GOT3 (cell line): ENCODE measurements at regions not wholly inside any gene's neighbourhood (a gene's known extent, or its start where the extent isn't known, plus 50 kb on each side); places are given as distances from the start of the nearest gene placed in this dataset.
"Not testable (repeated sequence)": the region's sequence is repeated elsewhere in the genome, so short reads cannot be mapped to it uniquely, and the experiment has no call there.

ENCODE experiments used
- DNase-seq: peaks from one replicate; lab custom pipeline; 2025; ENCODE audit warnings: mixed read lengths; lab: John Stamatoyannopoulos, UW

DNA sequence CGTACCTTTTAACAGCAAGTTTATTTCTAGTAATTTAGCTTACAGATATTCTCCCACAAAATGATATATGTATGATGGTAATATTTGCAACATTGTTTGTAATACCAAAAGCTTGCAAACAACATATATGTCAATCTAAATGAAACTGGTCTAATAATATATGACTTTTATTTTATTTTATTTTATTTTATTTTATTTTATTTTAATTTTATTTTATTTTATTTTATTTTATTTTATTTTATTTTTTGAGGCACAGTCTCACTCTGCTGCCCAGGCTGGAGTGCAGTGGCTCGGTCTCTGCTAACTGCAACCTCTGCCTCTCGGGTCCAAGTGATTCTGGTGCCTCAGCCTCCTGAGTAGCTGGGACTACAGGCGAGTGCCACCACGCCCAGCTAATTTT lies 94.6 kb upstream of the ABCA1 start:
- not testable (repeated sequence) for DNase-seq

DNA sequence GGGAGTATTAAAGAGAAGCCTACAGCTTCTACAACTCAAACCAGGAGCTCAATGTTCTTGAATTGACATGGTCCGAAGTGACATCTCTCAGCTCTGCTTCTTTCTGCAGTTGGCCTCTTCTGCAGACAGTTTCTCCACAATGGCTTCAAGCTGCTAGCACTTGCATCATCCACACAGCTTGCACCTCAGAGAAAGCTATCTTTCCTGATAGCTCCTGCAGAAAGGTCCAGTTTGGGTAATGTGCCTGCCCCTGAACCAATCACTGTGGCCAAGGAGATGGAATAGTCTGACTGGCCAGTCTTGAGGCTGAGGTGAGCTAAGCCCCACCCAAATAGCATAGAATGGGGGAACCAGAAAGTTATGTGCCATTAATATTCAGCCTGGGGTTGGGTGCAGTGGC lies 95.8 kb upstream of the ABCA1 start:
- no peak for DNase-seq

DNA sequence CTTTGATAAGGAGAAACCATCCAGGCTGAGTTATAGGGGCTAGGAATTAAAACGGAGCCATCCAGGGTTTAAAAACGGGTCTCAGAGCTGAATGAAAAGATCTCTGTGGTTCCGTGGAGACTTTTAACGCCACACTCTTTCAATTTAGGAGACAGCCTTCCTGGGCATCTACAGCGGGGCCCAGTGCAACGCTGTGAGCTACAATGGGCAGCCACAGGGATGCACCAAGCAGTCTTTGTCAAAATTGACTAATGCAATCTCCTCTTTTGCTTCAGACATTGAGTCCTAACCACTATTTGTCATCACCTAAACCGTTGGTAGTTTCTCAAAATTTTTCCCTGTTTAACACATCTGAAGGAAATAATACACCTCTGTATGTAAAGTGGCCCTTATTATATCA lies 96.6 kb upstream of the ABCA1 start:
- no peak for DNase-seq

DNA sequence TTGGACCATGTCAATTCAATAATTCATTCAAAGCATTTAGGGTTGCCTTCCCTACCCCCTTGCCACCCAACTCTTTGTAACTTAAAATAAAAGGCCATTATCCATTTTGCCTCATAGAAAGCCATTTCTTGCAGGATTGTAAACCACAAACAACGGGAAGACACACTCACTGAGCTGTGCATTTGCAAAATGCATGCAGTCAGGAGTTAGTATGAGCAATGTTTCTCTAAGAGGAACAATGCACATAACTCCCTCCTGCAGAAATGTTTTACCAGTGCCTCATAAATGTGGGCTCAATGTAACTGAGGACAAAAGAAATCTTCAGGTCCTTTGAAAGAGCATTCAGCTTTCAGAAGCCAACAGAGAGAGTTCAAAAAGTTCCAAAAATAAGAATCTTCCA lies 98.5 kb upstream of the ABCA1 start:
- DNase-seq: no peak

DNA sequence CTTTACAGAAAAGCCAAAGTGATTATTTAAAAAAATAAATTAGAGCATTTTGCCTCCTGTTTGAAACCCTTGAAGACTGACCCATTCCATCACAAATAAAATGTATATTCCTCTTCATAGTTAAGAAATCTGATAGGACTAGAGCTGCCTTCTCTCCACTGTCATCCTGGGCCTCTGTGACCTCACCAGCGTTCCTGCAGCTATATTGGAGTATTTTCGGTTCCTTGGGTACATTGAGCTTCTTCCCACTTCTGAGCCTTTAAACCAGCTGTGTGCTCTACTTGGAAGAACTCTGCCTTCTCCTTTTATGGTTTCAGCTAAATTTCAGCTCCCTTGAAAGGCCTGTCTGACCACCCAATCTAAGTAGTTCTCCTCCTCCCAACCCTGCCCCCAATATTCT lies 99.1 kb upstream of the ABCA1 start:
- no peak for DNase-seq

DNA sequence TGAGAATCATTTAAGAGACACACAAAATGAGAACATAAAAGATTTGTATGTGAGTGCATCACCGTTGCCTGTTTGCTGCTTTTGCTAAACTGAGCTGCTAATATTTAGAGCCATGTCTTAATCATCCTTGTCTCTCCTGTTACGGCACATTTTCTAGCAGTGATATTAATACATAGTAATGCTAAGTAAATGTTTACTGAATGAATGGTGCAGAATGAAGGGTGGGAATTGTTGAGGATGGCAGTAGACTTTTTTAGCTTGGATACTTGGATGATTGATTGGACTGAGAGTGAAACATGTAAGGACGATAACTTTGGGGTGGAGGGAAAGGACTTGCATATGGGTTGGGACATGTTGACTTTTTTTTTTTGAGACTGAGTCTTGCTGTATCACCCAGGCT lies 102.3 kb upstream of the ABCA1 start:
- no peak for DNase-seq

DNA sequence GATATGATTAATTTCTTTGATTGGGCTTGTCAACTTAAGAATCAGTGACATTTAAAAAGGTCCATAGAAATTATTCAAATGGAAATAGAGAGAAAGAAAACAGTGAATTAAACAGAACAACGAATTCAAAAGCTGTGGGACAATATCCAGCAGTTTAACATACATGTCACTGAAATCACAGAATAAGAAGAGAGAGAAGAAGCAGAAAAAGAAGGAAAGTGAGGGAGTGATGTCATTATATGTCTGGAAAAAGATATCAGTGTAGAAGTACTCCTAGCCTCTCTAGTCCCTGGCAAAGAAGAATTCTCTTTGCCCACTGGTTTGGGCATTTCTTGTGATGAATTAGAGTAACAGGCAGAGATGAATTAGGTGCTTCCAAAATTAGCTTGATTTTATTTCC lies 109.2 kb upstream of the ABCA1 start:
- no peak for DNase-seq

DNA sequence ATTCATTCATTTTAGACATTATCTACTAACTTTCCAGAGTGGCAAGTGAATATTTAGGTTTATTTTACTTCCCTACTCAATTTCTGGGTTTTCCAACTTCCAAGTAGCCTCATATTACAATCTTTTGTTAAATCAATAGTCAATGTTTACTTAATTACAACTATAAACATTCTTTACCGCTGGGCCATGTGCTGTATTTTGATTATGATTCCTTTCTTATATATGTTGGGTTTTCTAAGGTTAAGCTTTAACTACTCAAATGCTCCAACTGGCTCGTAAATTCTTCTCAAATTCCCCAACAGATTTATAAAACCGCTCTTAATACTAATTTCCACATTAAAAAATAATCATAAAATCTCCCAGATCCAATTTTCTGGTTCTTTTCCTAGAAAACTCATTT lies 110.1 kb upstream of the ABCA1 start:
- DNase-seq: no peak

DNA sequence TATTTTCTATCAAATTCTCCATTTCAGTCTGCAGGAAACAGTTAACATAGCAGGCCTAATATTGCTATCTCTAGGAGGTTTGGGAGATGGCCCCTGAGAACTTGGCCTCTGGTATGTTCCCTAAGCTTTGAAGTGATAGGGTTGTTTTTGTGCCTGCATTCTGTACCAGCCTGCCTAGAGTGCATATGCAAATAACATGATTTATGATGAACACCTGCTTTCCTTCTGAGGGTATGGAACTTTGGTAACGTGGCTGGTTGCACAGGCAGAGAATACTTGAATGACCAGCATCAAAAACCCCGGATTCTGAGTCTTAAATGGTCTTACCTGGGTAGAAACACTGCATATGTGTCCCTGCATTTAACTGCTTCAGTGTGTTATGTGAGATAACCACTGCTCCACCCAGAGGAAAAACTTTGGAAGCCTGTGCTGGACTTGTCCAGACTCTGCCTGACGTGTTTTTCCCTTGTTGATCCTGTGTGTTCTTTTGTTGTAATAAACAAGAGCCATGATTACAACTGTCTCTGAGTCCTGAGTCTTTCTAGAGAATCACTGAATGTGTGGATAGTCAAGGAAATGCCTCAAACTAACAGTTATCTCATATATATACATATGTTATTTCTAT lies 111.3 kb upstream of the ABCA1 start:
- DNase-seq: no peak

DNA sequence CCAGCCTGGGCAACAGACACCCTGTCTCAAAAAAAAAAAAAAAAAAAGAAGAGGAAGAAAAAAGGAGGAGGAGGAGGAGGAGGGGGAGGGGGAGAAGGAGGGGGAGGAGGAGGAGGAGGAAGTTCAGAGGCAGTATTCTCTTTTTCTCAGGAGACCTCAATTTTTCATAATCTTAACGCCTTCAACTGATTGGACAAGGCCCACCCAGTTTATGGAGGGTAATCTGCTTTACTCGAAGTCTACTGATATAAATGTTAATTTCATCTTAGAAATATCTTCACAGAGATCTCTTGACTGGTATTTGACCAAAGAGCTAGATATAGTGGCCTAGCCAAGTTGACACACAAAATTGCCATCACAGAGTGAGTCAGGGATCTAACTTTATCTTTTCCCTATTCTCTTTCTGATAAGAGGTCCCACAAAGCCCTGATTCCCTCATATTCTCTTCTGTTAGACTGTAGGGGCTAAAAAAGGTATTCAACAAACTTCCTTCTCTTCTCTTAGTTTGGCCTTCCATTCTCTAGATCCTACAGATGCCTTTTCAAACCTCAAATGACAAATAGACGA lies 115.5 kb upstream of the ABCA1 start:
- DNase-seq: no peak

DNA sequence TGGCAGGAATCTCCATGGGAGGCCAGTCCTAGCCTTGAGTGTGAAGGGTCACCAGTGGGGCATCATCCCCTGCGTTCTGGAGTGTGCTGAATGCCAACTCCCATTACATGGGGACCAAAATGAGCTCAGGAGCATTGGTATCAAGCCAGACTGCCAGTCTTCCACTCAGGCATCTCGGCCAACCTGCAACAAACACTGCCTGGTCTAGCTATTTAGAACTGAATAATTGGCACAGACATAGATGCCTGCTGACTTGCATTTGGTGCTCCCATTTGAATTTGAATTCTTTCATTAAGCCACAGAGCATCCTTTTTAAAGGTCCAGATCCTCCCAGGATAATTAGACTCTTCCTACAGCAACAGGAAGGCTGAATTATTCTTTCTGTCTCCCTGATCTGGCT lies 116.6 kb upstream of the ABCA1 start:
- no peak for DNase-seq

DNA sequence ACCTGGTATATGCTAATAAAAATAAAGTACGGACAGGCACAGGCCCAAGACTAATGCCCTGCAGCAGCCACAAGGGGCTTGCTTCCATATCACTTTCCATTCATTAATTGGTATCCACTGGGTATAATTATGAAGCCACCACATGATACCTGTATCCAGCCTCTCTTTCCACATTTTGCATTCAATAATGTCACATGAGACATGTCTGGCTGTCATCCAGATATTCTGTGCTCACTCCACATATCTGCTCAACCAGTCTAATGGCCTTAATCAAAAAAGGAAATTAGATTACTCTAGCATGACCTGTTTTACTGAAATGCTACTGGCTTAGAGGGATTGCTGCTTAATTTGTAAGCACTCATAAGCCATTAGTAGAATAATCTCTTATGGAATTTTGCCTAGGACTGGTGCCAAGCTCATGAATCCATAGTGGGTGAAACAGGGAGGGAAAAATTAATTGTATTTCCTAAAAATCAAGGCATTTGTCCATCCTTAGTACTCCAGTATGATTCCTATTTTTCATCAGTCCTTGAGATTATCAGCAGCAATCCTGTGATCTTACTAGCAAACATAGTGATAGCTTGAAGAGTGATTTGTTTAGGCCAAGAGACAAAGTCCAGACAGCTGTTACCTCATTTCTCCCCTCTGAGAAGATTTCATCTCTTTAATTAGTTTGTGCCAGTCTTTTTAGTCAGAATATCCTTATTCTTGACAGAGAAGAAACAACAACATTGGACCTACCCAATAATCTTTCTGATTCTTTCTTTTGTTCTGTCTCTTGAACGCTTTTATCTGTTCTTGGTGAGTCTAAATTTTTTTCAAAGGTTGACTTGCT lies 119.2 kb upstream of the ABCA1 start:
- no peak for DNase-seq

DNA sequence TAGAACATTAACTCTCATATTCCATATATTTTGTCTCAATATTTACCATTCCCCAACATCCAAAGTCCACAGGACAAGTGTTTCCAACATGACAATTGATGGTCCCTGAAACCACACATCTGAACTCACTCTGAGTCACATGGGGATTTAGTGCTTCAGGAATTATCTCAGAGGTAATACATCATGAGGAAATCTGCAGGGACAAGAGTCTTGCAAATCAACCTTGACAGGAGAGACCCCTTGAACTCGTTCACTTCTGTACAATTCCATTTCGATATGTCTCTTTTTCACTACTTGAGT lies 119.7 kb upstream of the ABCA1 start:
- DNase-seq: no peak

DNA sequence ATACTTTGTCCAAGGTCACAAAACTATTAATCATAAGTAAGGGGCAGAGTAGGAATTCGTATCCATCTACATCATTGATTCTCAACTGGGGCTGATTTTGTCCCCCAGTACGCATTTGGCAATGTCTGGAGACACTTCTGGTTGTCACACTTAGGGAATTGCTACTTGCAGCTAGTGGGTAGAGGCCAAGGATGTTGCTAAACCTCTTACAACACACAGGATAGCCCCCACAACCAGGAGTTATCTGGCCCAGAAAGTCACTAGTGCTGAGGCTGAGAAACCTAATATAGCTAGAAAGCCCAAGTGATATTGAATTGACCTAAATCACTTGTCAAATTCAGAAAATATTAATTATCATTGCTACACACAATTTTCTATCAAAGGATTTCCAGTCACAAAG lies 120.4 kb upstream of the ABCA1 start:
- DNase-seq: no peak

DNA sequence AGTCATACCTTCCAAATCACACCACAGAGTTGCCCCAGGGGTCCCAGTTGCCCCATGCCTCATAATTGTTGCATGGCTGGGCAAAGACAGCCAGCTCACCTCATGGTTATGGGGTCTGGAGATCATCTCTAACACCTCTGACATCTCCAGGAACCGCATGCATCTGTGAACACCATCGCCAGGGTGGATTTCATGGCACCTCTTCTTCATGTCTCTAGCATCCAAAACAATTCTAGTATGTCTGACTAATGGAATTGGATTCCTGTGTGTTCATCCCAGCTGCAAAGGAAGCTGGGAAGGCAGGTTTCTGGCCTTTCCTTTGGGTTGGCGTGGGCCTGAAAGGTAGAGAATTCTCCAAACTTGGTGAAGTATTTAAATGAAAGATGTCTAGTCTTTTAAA lies 122.3 kb upstream of the ABCA1 start:
- no peak for DNase-seq

DNA sequence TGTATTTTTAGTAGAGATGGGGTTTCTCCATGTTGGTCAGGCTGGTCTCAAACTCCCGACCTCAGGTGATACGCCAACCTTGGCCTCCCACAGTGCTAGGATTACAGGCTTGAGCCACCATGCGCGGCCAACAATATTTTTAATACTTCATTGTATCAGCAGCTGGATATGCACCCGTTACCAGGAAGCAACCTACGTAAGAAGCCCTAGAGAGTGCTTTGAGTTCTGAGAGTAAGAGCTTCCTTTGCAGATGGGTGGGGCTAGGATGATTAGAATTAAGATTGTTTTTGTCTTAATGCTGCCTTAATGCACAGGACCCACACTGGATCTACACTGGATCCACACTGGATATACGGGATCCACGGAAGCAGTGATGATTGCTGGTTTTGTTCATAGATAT lies 123.9 kb upstream of the ABCA1 start:
- no peak for DNase-seq

DNA sequence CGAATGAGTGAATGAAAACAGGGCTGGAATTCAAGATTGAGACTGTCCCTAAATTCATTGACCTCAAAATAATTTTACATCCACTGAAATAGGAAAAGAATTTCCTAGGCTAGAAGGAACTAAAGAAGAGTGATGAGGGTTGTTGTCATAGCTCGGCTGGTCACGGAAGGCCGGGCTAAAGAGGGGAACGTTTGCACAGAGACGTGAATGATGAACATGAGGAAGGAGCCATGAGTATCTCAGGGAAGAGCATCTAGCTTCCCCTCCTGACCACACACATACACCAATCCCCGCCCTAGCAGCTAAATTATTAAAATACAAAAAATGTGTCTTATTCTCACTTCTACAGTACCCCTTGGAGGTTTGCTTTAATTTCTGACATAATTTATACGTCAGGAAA lies 124.4 kb upstream of the ABCA1 start:
- no peak for DNase-seq

DNA sequence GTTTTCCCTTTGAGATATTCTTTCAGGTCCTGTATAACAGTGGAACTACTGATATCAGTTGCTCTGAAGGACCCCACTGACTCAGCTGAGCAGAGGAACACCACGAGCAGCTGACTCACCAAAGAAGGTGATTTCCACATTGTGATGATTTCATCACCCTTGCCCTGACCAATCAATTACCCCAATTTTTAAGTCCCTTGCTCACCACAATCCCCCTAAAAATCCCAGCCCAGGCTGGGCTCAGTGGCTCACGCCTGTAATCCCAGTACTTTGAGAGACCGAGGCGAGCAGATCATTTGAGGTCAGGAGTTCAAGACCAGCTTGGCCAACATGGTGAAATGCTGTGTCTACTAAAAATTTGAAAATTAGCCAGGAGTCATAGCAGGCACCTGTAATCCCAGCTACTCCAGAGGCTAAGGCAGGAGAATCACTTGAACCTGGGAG lies 125.3 kb upstream of the ABCA1 start:
- no peak for DNase-seq

DNA sequence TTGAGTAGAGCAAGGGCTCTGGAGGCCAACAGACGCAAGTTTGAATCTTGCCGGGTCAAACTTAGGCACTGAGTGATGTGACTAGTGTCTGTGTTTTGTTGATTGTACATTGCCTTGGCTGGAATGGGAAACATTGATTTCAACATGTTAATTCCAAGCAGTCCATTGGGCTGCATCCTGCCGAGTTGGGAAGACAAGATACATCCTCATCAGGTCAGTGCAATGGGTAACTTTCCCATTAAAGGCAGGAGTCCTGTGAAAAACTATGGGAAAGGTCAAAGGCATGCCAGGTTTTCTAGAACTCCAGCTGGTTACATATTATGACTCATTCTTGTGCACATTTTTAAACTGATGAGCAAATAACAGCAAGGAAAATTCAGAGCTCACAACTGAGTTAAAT lies 126.5 kb upstream of the ABCA1 start:
- no peak for DNase-seq

DNA sequence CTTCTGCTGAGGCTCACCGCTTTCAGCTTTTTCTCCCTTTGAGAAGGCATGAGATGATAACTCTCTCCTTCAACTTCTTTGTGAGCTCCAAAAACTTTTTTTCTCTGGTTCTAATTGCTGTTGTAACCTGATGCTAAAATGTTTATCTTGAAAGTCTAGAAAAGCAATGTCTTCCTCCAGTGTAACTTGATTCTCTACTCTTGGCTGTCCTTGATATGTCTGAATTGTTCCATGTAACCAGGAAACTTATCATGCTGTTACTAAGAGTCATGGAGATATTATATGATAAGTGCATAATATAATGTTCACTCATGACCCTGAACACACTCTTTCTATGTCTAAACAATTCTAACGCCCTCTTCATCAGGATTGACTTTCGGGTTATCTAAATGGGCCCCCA lies 128.0 kb upstream of the ABCA1 start:
- no peak for DNase-seq

DNA sequence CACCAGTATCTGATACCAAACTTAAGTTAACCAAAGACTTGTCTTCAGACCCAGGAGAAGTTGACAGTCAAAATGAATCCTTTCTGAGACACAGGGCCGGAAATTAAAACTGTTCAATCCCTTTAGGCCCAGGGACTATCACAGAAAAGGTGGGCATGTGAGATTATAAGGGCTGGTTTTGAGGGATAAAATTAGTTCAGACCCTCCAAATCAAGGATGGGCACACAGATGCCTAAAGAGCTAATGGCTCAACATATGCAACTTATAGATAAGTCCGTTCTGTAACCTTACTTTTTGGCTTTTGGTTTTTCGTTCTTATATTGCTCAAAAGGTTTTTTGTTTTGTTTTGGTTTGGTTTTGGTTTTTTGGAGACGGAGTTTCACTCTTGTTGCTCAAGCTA lies 129.6 kb upstream of the ABCA1 start:
- no peak for DNase-seq

DNA sequence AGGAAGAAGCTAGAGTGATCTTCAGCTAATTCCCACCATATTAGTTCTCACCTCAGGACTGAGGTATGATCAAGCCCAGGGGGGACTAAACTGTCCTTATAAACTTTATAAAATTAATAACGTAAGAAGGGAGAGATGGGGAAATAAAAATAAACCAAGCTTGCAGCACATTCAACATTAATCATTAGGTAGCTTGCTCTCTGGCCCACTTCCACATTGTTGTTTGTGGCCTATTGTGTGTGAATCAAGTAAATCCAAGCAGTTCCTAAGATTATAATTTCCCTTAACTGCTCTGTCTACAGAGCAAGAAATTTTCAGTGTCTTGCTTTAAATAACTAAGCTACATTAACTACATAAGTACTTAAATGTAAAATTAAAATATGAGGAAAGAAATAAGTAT lies 131.3 kb upstream of the ABCA1 start:
- DNase-seq: no peak

DNA sequence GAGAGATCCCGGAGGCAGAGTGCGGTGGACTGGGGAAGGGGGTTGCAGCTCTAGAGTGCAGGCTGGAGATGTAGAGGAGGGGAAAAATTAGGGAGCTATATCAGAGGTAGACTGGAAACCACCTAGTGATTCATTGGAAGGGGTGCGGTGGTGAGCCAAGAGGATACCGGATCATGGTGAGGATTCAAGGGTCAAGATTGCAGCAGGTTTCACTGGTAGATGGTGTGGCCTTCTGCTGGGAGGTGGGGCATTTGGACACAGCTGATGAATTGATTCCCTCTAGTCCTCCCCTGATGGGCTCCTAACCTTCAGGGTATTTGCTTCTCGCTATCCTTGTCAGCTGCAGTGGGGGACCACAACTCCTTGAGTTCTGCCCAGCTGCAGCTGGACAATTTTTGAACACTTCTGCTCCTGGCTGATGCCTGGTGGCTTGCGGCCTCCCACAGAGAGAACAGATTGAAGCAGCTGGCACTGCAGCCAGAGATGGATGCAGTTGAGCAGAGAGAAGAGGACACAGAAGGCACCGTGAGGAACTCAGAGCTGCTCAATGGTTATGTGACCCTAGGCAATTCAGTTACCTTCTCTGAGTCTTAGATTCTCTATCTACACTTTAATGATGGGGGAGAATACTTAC lies 134.4 kb upstream of the ABCA1 start:
- DNase-seq: no peak
